MM.1S (cell line): ENCODE measurements at regions not wholly inside any gene's neighbourhood (a gene's known extent, or its start where the extent isn't known, plus 50 kb on each side); places are given as distances from the start of the nearest gene placed in this dataset.

ENCODE experiments used
- CTCF ChIP-seq: fragments of 300-600 bp; sonication (generic); IDR thresholded peaks from 2 replicates; pipeline ENCODE4 v1.5.1; 2016; ENCODE audit warnings: antibody characterized with exemption, low read length, mixed read lengths
- EZH2 ChIP-seq: fragments of 300-600 bp; sonication (generic); optimal IDR thresholded peaks from 2 replicates; pipeline ENCODE3; 2017; ENCODE audit warnings: low read depth, mild to moderate bottlenecking, antibody characterized with exemption, low read length, mixed read lengths
- EZH2phosphoT487 ChIP-seq: fragments of 300-600 bp; sonication (generic); IDR thresholded peaks from 2 replicates; pipeline ENCODE4 v1.6.1; 2018; ENCODE audit warnings: antibody characterized with exemption, low read length

GRCh38 chr7:42743077-42743858 is 168.6 kb downstream of the C7orf25 start:
- TF ChIP-seq CTCF (no peak), EZH2 (no peak), EZH2phosphoT487 (no peak)
